ENCODE measurements at regions not wholly inside any gene's neighbourhood (a gene's known extent, or its start where the extent isn't known, plus 50 kb on each side); places are given as distances from the start of the nearest gene placed in this dataset.
A peak's percentile ranks its signal among the peaks of the same experiment; 100 is the strongest.

- DNase-seq, result no peak
These were observed 235.5 kb upstream of the ANO3 start for GRCh38 chr11:26096451-26096850.

GRCh38 chr11:26102325-26102724 lies 229.6 kb upstream of the ANO3 start:
- no peak for DNase-seq

GRCh38 chr11:26105762-26106423 lies 226.0 kb upstream of the ANO3 start:
- no peak for DNase-seq

- DNase-seq, result no peak
These were observed 225.2 kb upstream of the ANO3 start for GRCh38 chr11:26106726-26107125.

GRCh38 chr11:26109658-26110368 lies 222.1 kb upstream of the ANO3 start:
- no peak for DNase-seq

- no peak for DNase-seq
These were observed 219.7 kb upstream of the ANO3 start for GRCh38 chr11:26112264-26112663.

- DNase-seq, result no peak
These were observed 210.5 kb upstream of the ANO3 start for GRCh38 chr11:26121466-26121865.

GRCh38 chr11:26126741-26127140 lies 205.2 kb upstream of the ANO3 start:
- no peak for DNase-seq

- no peak for DNase-seq
These were observed 204.6 kb upstream of the ANO3 start for GRCh38 chr11:26127336-26127735.

GRCh38 chr11:26131406-26131805 lies 200.5 kb upstream of the ANO3 start:
- no peak for DNase-seq

- no peak for DNase-seq
These were observed 197.9 kb upstream of the ANO3 start for GRCh38 chr11:26134053-26134452.

GRCh38 chr11:26134481-26135355 lies 197.2 kb upstream of the ANO3 start:
- peak; percentile 34 for DNase-seq

- DNase-seq, result no peak
These were observed 194.3 kb upstream of the ANO3 start for GRCh38 chr11:26137651-26138050.

- DNase-seq, result no peak
These were observed 189.0 kb upstream of the ANO3 start for GRCh38 chr11:26142891-26143290.

GRCh38 chr11:26143566-26144290 lies 188.2 kb upstream of the ANO3 start:
- no peak for DNase-seq

- DNase-seq, result no peak
These were observed 187.6 kb upstream of the ANO3 start for GRCh38 chr11:26144291-26144690.

GRCh38 chr11:26144911-26145310 lies 187.0 kb upstream of the ANO3 start:
- DNase-seq, result no peak

- no peak for DNase-seq
These were observed 182.3 kb upstream of the ANO3 start for GRCh38 chr11:26149585-26149984.

GRCh38 chr11:26150031-26150430 lies 181.9 kb upstream of the ANO3 start:
- no peak for DNase-seq

- no peak for DNase-seq
These were observed 173.7 kb upstream of the ANO3 start for GRCh38 chr11:26158251-26158650.

- DNase-seq, result no peak
These were observed 169.6 kb upstream of the ANO3 start for GRCh38 chr11:26162291-26162690.

GRCh38 chr11:26186389-26186788 lies 145.5 kb upstream of the ANO3 start:
- DNase-seq, result no peak

Data from left kidney (tissue), 1 donor.